CD4-positive, alpha-beta T cell treated with Interleukin-17A for 1 hour (primary cell): ENCODE measurements at regions not wholly inside any gene's neighbourhood (a gene's known extent, or its start where the extent isn't known, plus 50 kb on each side); places are given as distances from the start of the nearest gene placed in this dataset.
A peak's percentile ranks its signal among the peaks of the same experiment; 100 is the strongest.

Experiments
- DNase-seq: peaks from one replicate; pipeline ENCODE4 v3.0.0-alpha.2; 2020

GRCh38 chr15:94535298-94536048 lies 304.1 kb downstream of the MCTP2 start:
- DNase-seq: no peak

GRCh38 chr15:94536549-94536948 lies 305.2 kb downstream of the MCTP2 start:
- DNase-seq: no peak

GRCh38 chr15:94538280-94538679 lies 306.9 kb downstream of the MCTP2 start:
- no peak for DNase-seq

- no peak for DNase-seq
Observed at GRCh38 chr15:94542391-94542790, 311.0 kb downstream of the MCTP2 start.

- DNase-seq: no peak
Observed at GRCh38 chr15:94546808-94547207, 315.4 kb downstream of the MCTP2 start.

- no peak for DNase-seq
Observed at GRCh38 chr15:94547711-94548110, 316.4 kb downstream of the MCTP2 start.

- no peak for DNase-seq
Observed at GRCh38 chr15:94555841-94556519, 324.6 kb downstream of the MCTP2 start.

- no peak for DNase-seq
Observed at GRCh38 chr15:94561036-94561689, 329.8 kb downstream of the MCTP2 start.

- DNase-seq: no peak
Observed at GRCh38 chr15:94563456-94563855, 332.1 kb downstream of the MCTP2 start.

GRCh38 chr15:94576889-94577533 lies 345.6 kb downstream of the MCTP2 start:
- DNase-seq: peak; percentile 15

GRCh38 chr15:94579286-94579685 lies 347.9 kb downstream of the MCTP2 start:
- DNase-seq: no peak

- no peak for DNase-seq
Observed at GRCh38 chr15:94580211-94580885, 349.0 kb downstream of the MCTP2 start.

- DNase-seq: peak; percentile 11
Observed at GRCh38 chr15:94582368-94582767, 351.0 kb downstream of the MCTP2 start.

- DNase-seq: peak; percentile 51
Observed at GRCh38 chr15:94584833-94585244, 353.5 kb downstream of the MCTP2 start.

- DNase-seq: no peak
Observed at GRCh38 chr15:94586099-94586498, 354.7 kb downstream of the MCTP2 start.

- no peak for DNase-seq
Observed at GRCh38 chr15:94587113-94587512, 355.8 kb downstream of the MCTP2 start.

GRCh38 chr15:94588993-94589392 lies 357.6 kb downstream of the MCTP2 start:
- no peak for DNase-seq

- no peak for DNase-seq
Observed at GRCh38 chr15:94592495-94592894, 361.1 kb downstream of the MCTP2 start.

- DNase-seq: no peak
Observed at GRCh38 chr15:94596707-94597106, 365.3 kb downstream of the MCTP2 start.

GRCh38 chr15:94600505-94600904 lies 369.1 kb downstream of the MCTP2 start:
- no peak for DNase-seq

GRCh38 chr15:94602754-94603470 lies 371.6 kb downstream of the MCTP2 start:
- DNase-seq: no peak

- DNase-seq: no peak
Observed at GRCh38 chr15:94606286-94606685, 374.9 kb downstream of the MCTP2 start.
